ENCODE measurements at regions not wholly inside any gene's neighbourhood (a gene's known extent, or its start where the extent isn't known, plus 50 kb on each side); places are given as distances from the start of the nearest gene placed in this dataset.

DNA sequence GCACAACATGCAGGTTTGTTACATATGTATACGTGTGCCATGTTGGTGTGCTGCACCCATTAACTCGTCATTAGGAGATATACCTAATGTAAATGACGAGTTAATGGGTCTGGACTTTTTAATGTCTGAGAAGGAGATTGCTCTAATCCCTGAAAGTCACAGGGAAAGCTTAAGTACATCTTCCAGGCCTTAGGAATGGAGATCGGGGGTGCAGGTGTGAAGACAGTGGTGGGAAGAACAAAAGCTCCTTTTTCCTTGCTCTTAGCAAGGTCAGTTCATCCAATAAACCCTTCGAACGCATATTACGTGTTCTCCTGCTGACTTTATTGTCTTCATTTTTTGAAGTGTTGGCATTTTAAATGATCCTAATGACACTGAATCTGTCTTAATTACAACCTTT is 50.8 kb upstream of the LAMA1 start:
- TF ChIP-seq FOXP2 (optimal IDR thresholded peaks at IDR 0.05; ENCODE audit: control extremely low read depth, extremely low read length, insufficient read depth) (no peak), EZH2 (IDR thresholded peaks at IDR 0.05) (no peak)
